T-helper 1 cell treated with Interleukin-12 subunit alpha and Interleukin-12 subunit beta and Interleukin-4 antibody, amounts not matched to agents 30 ng/mL and 1 ng/mL, for 36 hours (primary cell): ENCODE measurements at regions not wholly inside any gene's neighbourhood (a gene's known extent, or its start where the extent isn't known, plus 50 kb on each side); places are given as distances from the start of the nearest gene placed in this dataset.

Experiments used
- intact Hi-C: fragments of 100-400 bp; cut with micrococcal nuclease; formaldehyde crosslinking; loops from one replicate; pipeline ENCODE4 v1.15.1; 2024

DNA sequence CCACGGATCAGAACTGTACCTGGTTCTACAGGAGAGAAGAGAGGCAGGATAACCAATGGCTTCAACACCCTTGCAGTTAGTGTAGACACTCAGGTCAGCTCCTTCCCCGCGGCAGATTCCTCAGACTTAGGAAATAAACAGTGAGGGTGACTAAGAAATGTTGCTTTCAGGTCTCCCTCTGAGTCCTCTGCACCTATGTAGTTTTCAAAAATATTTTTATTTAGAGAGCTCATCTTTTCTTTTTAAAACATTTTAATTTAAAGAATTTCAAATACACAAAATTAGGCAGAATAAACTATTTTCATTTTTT is 195.2 kb downstream of the KLF12 start:
- intact Hi-C loops, result no loop called here

DNA sequence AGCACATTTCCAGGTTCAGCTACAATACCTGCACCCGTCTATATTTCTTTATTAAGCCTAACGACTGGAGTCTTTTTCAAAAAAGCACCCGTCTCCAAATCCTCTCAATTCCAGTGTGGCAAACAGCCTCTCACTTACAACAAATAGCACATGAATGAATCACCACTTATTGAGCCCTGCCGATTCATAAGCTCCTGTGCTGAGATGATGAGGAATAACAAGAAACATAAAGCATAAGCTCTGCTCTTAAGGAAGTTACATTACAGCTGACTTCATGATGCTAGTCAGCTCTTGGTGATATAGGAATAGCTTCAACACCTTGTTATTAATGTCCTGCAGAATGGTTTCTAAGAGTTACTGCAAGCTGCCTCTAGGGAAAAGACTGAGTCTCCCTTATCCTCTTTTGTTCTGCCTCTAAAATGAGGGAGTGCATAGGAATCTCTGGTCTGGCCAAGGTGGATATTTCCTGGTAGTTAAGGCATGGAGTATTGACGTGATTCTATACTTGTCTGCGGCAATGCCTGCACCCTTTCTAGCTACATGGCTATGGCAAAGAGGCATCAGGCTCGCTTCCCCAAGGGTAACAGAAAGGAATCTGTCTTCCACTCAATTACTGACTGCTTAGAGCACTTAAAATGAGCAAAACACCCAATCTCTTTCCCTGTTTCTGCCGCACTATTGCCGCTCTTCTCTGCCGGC is 195.7 kb downstream of the KLF12 start:
- intact Hi-C loops, result no loop called here

- intact Hi-C loops, result no loop called here
Measured at GRCh38 chr13:73937441-73937840, 196.8 kb downstream of the KLF12 start.

- intact Hi-C loops, result no loop called here
Measured at GRCh38 chr13:73935991-73936390, 198.2 kb downstream of the KLF12 start.

DNA sequence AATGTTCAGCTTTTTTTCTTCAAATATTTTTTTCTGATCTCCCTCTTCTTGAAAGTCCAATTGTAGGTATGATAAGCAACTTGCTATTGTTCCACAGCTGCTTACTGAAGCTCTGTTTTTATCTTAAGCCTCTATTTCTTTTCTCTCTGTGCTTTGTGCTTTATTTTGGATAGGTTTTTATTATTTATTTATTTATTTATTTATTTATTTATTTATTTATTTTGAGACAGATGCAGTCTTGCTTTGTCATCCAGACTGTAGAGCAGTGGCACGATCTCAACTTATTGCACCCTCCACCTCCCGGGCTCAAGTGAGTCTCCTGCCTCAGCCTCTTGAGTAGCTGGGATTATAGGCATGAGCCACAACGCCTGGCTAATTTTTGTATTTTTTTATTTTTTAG is 199.4 kb downstream of the KLF12 start:
- intact Hi-C loops, result no loop called here

DNA sequence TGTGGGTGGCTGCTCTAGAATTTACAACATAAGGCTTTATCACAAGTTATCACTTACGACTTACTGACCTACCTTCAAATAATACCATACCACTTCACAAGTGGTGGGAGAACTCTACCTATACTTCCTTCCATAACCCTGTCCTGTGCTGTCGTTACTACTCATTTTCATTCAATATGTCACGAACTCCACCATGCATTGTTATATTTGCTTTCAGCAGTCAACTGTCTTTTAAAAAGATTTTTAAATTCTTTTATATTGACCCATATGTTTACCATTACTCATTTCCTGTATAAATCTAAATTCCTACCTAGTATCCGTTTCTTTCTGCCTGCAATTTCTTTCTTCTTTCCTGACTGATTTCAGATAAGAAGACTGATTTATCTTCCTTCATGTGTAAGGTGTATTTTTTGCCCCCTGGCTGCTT is 200.0 kb downstream of the KLF12 start:
- intact Hi-C loops, result no loop called here

DNA sequence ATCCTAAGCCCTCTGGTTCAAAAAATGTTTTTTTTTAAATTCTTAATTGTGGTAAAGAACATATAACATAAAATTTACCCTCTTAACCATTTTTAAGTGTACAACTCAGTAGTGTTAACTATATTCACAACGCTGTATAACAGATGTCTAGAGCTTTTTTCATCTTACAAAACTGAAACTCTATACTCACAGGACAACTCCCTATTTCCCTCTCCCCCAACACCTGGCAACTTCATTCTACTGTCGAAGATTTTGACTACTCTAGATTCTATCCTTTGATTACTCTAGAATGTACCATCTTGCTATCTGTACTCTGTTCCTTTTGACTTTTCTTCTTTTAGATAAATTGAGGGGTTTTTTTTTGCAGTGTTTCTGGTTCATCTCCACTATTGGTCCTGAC is 200.4 kb downstream of the KLF12 start:
- intact Hi-C loops, result no loop called here

- intact Hi-C loops, result no loop called here
Measured at GRCh38 chr13:73932091-73932490, 202.1 kb downstream of the KLF12 start.

DNA sequence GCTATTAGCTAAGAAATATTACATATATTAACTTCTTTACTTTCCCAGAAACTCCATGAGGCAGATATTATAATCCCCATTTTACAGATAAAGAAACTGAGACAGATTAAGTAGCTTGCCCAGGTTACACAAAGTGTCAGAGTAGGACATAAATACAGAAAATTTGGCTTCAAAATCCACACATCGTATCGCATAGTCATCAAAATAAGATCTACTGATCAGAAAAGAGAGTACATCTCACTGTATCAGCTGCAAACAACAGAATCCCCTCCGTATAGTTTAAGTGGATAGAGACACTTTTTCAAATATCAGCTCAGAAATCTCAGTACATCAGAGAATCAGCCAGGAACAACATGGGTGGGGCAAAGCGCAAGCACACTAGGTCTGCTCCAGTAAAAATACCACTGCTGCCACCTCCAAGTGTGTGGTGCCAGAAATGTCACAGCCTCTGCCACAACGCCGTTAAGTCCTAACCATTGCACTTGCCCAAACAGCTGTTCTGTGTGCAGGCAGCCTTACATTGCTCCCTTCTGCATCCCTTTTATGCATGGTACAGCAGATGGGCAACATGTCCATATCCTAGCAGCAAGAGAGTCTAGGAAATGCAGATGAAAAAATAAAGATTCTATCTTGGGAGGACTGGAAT is 204.8 kb downstream of the KLF12 start:
- intact Hi-C loops, result no loop called here

DNA sequence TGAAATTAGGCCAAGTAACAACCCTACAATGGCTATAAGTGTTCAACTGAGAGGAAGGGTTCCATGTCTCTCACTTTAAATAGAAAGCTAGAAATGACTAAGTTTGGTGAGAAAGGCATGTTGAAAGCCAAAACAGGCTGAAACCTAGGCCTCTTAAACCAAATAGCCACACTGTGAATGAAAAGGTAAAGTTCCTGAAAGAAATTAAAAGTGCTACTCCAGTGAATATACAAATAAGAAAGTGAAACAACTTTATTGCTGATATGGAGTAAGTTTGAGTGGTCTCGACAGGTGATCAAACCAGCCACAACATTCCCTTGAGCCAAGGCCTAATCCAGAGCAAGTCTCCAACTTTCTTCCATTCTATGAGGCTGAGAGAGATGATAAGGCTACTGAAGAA is 209.6 kb downstream of the KLF12 start:
- intact Hi-C loops, result no loop called here

DNA sequence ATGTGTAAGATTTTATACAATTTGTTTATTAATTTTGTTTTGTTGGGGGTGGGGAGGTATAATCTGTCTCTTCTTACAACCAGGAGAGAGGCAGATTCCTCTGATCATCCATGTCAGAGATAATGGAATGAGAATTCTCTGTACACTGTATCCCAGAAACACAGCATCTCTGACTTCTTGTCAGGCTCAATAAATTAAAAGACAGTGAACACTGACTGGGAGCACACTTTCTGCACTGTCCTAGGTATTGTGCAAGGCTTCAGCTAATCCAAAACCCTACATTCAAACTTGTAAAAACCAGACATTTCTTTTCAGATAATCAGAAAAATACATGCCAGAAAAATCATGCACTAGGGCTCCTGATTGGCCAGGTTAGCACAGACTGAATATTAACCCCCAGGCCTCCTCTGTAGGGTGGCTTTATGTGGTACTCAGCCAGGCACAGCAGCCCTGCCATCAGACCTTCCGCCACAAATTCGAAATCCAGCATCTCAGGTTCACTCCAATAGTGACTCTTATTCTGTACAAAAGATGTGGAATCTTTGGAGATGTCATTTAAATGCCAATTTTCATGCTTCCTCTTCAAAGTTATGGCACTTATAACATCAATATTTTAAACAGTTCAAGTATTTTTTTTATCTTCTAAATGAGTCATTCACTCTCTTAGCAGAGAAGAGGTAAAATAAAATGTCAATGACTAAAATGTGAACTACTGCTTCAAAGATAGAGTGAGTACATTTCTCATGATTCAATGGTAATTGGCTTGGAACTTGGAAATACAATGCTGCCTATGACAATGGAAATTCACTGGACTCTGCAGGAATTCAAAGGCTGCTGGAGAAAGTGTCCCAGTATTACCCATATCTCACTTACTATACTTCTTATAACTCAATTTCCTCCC is 211.5 kb downstream of the KLF12 start:
- intact Hi-C loops, result no loop called here

- intact Hi-C loops, result no loop called here
Measured at GRCh38 chr13:73918691-73919090, 215.5 kb downstream of the KLF12 start.

- intact Hi-C loops, result no loop called here
Measured at GRCh38 chr13:73913751-73914518, 220.3 kb downstream of the KLF12 start.

DNA sequence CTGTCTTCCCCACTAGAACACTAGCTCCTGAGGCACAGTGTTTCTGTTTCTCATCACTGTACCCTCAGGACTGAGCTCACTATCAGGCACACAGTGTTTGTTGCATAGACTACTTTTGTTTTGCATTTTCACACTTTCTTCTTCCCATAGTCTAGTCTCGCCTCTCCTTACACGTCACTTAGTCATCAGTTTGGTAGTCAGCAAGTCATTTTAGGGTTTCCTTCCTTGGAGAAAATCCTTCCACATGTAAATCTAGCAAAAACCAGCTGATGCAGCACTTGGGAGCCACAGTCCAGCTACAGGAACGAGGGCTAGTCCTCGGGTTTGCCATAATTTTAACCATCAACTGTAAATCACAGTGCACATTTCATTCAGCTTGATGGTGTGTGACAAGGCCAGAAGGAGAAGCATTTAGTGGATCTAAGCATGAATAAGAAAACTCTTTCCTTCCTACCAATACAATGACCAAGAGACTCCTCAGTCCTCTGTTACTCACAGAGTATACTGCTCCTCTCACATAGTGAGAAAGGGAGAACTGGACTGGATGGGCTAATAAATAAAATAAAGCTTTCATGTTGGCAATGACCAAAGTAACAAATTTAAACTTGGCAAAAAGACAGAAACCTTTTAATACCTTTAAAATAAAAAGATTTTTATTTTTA is 221.0 kb downstream of the KLF12 start:
- intact Hi-C loops, result no loop called here

DNA sequence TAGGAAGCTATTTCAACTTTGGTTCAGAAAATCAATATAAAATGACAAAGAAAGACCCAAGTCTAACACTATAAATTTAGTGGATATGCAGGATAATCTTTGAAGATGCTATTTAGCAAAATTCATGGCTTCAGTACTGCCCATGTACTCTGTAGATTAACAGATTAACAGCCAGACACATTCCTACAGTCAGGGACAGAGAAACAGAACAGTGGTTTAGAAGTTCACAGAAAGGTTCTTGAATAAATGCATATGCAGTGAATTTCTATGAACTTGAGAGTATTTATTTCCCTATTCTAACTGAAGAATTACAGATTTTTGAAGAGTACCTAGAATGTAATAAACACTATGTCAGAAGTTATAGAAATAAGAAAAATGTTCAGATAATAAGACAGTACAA is 222.8 kb downstream of the KLF12 start:
- intact Hi-C loops, result no loop called here

- intact Hi-C loops, result no loop called here
Measured at GRCh38 chr13:73910733-73911132, 223.5 kb downstream of the KLF12 start.

DNA sequence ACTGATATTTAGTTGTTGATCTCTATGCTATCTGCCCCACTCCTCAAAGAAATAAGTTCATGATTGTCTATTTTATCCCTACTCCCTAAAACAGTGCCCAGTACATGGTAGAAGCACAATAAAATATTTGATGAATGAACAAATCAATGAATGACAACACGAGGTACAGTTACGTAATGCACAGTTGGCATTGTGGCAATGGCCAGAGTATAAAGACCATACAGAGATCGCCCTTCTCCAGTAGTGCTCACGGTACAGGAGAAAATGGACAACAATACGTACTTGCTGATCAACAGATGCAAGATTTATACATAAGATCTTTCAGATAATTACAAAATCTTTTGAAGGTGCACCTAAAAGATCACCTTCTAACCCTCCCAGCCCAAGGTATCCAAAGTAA is 225.4 kb downstream of the KLF12 start:
- intact Hi-C loops, result no loop called here

DNA sequence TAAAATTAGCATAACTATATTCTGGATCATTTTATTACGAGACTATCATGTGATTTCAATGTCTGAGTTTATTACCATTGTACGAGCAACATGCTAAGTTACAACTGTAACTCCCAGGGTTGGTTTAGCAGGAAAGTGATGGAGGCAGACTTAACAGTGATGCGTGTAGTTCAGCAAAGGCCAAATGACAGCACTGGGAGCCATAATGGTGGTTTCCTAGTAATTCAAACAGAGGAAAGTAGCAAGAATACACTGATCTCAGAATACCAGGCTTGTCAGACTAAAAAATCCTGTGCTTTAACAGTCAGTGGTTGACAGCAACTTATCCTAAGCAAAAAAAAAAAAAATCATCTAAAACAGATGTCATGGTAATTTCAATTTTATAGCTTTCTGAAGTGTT is 229.6 kb downstream of the KLF12 start:
- intact Hi-C loops, result no loop called here

DNA sequence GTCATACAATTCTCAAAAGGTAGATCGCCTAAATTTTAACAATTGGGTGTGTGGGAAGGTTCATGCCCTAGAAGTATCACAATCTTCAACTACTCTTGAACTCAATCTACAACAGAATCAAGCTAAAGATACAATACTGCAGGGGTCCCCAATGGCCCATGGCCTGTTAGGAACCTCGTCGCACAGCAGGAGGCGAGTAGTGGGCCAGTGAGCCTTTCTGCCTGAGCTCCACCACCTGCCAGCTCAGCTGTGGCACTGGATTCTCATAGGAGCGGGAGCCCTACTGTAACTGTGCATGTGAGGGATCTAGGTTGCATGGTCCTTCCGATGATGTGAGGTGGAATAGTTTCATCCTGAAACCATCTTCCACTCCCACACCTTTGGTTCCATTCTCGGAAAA is 230.6 kb downstream of the KLF12 start:
- intact Hi-C loops, result no loop called here

DNA sequence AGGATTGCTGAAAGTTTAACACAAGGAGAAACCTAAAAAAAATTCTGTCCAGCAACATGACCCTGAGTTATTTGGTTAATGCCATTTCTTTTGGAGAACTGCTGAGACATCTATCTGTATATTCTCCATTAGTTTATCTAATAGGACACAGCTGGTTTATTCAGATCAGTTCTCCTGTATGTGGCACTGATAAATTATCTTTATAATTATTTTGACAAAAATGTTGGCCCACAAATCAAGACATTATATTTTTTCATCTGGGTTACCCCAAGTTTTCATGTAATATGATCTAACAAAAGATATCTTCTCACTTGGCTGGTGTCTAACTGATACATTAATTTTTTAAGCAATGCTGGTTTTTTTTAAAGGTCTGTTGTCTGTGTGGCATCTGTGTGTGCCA is 231.4 kb downstream of the KLF12 start:
- intact Hi-C loops, result no loop called here

DNA sequence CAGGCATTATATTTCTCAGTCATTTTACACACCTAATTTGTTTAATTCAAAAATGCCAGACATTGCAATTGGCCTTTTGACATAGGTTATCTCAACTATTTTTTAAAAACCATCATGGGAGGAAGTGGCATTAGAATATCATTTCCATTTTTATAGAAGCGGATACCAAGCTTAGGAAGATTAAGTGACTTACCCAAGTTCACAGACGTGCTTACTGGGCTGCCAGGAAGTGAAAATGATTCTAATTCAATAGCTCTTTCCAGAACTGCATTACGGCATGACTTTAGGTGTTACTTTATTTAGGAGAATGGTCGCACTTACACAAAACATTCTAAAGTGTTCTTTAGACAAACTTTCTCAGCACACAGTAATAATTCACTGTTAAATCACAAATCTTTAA is 231.9 kb downstream of the KLF12 start:
- intact Hi-C loops, result no loop called here
